ENCODE measurements at regions not wholly inside any gene's neighbourhood (a gene's known extent, or its start where the extent isn't known, plus 50 kb on each side); places are given as distances from the start of the nearest gene placed in this dataset.

- H3K4me2 ChIP-seq (ENCODE audit: insufficient read depth, low read length): no peak overlapping the region
- DNase-seq (no peak), ATAC-seq (ENCODE audit: insufficient read depth, low read depth) (no peak)
Observed at GRCh38 chr18:22505141-22505591, 87.5 kb upstream of the CTAGE1 start.

GRCh38 chr18:22507055-22507454 is 89.3 kb upstream of the CTAGE1 start:
- no peaks in the 10 kb centered on the region for H4K20me1 ChIP-seq (ENCODE audit: insufficient read depth, low read length)
- H3K9ac ChIP-seq (ENCODE audit: low read depth, low read length): no peak overlapping the region
- no peak for TF ChIP-seq EZH2 (IDR thresholded peaks at IDR 0.05; ENCODE audit: borderline replicate concordance, low read depth, low read length, severe bottlenecking)
- no peak for TF ChIP-seq CTCF (IDR thresholded peaks at IDR 0.05; ENCODE audit: borderline replicate concordance, extremely low read depth, low read length, poor library complexity, severe bottlenecking)
- no peaks in the 10 kb centered on the region for H3K9me3 ChIP-seq (ENCODE audit: insufficient read depth, low read length, severe bottlenecking)
- no peak overlapping the region for H3K4me3 ChIP-seq (ENCODE audit: low read depth in 1 of 2, low read length in 2 of 2)
- no peak for DNase-seq
- H3K4me1 ChIP-seq (ENCODE audit: insufficient read depth, low read length): no peaks in the 10 kb centered on the region
- H2AFZ ChIP-seq (ENCODE audit: low read depth, low read length): no peak overlapping the region
- no peaks in the 10 kb centered on the region for H3K79me2 ChIP-seq (ENCODE audit: insufficient read depth, low read length)
- H3K36me3 ChIP-seq (ENCODE audit: insufficient read depth, low read length): no peaks in the 10 kb centered on the region
- peaks cover 5% of the 10 kb centered on the region for H3K27me3 ChIP-seq (ENCODE audit: insufficient read depth, low read length, poor library complexity)
- no peak overlapping the region for H3K4me2 ChIP-seq (ENCODE audit: insufficient read depth, low read length)
- ATAC-seq (ENCODE audit: insufficient read depth, low read depth): no peak
- H3K27ac ChIP-seq (ENCODE audit: low read length): no peak overlapping the region

More at GRCh38 chr18:22505141-22505591, 87.5 kb upstream of the CTAGE1 start:
- no peaks in the 10 kb centered on the region for H3K36me3 ChIP-seq (ENCODE audit: insufficient read depth, low read length)
- H2AFZ ChIP-seq (ENCODE audit: low read depth, low read length): no peak overlapping the region
- TF ChIP-seq CTCF (IDR thresholded peaks at IDR 0.05; ENCODE audit: borderline replicate concordance, extremely low read depth, low read length, poor library complexity, severe bottlenecking): no peak
- TF ChIP-seq EZH2 (IDR thresholded peaks at IDR 0.05; ENCODE audit: borderline replicate concordance, low read depth, low read length, severe bottlenecking): no peak
- H3K27ac ChIP-seq (ENCODE audit: low read length): no peak overlapping the region
- no peaks in the 10 kb centered on the region for H4K20me1 ChIP-seq (ENCODE audit: insufficient read depth, low read length)
- H3K9ac ChIP-seq (ENCODE audit: low read depth, low read length): no peak overlapping the region
- H3K27me3 ChIP-seq (ENCODE audit: insufficient read depth, low read length, poor library complexity): peaks cover 5% of the 10 kb centered on the region
- H3K4me3 ChIP-seq (ENCODE audit: low read depth in 1 of 2, low read length in 2 of 2): no peak overlapping the region
- H3K9me3 ChIP-seq (ENCODE audit: insufficient read depth, low read length, severe bottlenecking): no peaks in the 10 kb centered on the region
- no peaks in the 10 kb centered on the region for H3K79me2 ChIP-seq (ENCODE audit: insufficient read depth, low read length)
- no peaks in the 10 kb centered on the region for H3K4me1 ChIP-seq (ENCODE audit: insufficient read depth, low read length)

GRCh38 chr18:22509423-22509822 is 91.7 kb upstream of the CTAGE1 start:
- H3K4me1 ChIP-seq (ENCODE audit: insufficient read depth, low read length): no peaks in the 10 kb centered on the region
- no peak overlapping the region for H3K4me2 ChIP-seq (ENCODE audit: insufficient read depth, low read length)

More at GRCh38 chr18:22509423-22509822, 91.7 kb upstream of the CTAGE1 start:
- H3K4me3 ChIP-seq (ENCODE audit: low read depth in 1 of 2, low read length in 2 of 2): no peak overlapping the region
- no peak overlapping the region for H3K9ac ChIP-seq (ENCODE audit: low read depth, low read length)
- H3K9me3 ChIP-seq (ENCODE audit: insufficient read depth, low read length, severe bottlenecking): no peaks in the 10 kb centered on the region
- DNase-seq: no peak
- no peak overlapping the region for H3K27ac ChIP-seq (ENCODE audit: low read length)
- no peak overlapping the region for H2AFZ ChIP-seq (ENCODE audit: low read depth, low read length)
- no peaks in the 10 kb centered on the region for H4K20me1 ChIP-seq (ENCODE audit: insufficient read depth, low read length)
- TF ChIP-seq EZH2 (IDR thresholded peaks at IDR 0.05; ENCODE audit: borderline replicate concordance, low read depth, low read length, severe bottlenecking): no peak
- TF ChIP-seq CTCF (IDR thresholded peaks at IDR 0.05; ENCODE audit: borderline replicate concordance, extremely low read depth, low read length, poor library complexity, severe bottlenecking): no peak
- no peaks in the 10 kb centered on the region for H3K79me2 ChIP-seq (ENCODE audit: insufficient read depth, low read length)
- no peaks in the 10 kb centered on the region for H3K36me3 ChIP-seq (ENCODE audit: insufficient read depth, low read length)
- ATAC-seq (ENCODE audit: insufficient read depth, low read depth): no peak
- peaks cover 2% of the 10 kb centered on the region for H3K27me3 ChIP-seq (ENCODE audit: insufficient read depth, low read length, poor library complexity)

Measured in DND-41 (cell line).